Left hindlimb (tissue), 1 donor: ENCODE measurements at regions not wholly inside any gene's neighbourhood (a gene's known extent, or its start where the extent isn't known, plus 50 kb on each side); places are given as distances from the start of the nearest gene placed in this dataset.
"Not testable (repeated sequence)": the region's sequence is repeated elsewhere in the genome, so short reads cannot be mapped to it uniquely, and the experiment has no call there.

ENCODE experiments used
- DNase-seq: peaks from one replicate; pipeline ENCODE4 v3.0.0-alpha.2; 2018

DNA sequence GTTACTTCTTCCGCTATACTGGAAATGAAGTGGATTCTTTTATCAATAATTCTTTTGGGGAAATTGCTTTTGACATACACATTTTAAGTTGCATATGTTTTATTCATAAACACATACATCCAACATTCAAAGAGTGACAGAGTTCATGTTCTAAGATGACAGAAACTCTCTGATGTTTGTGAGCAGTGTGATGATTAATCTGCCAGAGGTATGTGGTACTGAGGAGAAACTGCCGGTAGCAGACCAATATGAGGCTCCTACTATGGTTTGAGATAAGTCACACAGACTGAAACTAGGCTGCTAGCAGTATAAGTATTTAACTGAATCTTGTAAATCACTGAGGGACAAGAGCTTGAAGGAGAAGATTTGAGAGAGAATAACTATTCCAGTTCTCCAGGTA is 524.1 kb upstream of the SEMA3D start:
- no peak for DNase-seq

DNA sequence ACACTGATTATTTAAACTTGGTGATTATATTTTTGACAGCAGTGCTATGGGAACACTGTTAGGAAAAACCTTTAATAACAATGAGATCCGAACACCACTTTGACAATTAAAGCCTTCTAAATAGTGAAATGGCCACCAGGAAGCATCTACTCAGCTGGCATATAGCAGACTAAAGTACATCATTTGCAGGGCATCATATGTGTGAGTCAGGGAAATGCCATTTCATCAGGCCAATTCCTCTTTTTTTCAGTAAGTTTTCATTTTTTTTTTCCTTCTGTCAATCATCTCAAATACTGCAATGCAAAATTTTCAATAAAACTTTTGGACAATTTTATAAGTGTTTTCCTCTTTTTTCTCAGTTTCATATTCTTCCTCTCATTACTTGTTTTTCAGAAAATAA is 521.4 kb upstream of the SEMA3D start:
- no peak for DNase-seq

- no peak for DNase-seq
These were observed 518.2 kb upstream of the SEMA3D start for GRCh38 chr7:85705076-85705475.

DNA sequence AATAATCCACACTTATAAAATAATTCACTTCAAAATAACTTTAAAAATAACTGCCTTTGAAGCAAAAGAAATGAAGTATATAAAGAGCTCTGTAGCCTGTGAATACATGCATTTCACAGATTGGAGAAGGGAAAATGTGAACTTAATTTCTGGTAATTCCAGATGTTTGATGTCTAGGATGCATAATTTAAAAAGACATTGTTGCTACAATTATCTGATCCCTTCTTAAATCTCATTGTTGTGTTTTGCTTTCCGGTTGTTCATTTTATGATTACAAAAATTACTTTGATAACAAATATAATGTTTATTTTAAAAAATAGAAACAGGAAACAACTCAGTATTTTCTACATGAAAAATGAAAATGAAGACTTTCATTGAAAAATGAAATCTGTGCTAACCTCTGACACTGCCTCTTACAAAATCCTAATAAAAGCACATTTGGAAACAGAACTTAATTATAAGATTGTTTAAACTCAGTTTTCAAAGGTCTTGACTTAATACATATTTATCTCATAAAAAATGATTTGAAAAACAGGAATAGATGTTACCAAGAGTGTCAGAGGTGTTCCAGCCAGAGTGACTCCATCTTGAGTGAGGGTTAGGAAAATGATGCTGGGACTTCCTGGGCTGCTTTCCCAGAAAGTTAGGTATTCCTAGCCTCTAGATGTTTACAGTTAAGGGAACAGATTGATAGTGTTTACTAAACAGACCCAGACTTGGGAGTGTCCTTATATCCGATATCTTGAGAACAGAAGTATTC is 516.6 kb upstream of the SEMA3D start:
- no peak for DNase-seq

DNA sequence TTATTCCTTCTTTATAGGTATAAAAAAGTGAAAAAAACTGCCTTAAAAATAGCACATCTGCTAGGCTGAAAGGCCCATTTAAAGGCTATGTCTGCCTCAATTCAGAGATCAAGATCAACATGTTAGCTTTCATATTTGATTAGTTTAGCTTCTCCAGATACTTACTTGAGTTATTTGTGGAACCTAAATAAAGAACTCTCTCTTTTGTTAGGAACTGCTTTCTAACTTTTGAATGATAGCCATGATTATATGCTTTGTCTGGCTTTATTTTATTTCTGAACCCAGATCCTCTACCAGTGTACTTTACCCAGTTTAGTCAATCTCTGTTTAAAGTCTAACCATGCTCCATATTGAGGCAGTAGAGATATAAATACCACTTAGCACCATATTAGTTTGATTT is 515.5 kb upstream of the SEMA3D start:
- no peak for DNase-seq

GRCh38 chr7:85699482-85699881 is 512.6 kb upstream of the SEMA3D start:
- no peak for DNase-seq

DNA sequence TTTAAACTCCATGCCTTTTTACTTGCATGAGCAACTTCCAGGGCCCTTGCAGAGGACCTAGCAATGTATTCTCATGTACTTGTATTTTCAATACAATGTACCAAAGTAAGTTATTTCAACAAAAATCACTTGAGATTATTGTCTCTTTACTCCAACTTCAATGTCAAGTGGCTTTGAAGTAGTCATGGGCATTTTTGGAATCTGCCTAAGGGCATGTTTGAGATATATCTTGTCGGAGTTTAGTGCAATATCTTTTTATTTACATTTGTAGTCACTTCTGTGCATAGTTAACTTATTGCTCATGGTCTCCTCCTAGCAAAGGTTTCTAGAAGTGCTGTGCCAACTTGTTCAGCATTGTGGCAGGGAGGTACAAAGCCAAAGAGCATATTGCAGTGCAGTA is 508.7 kb upstream of the SEMA3D start:
- no peak for DNase-seq

- DNase-seq, result no peak
These were observed 508.2 kb upstream of the SEMA3D start for GRCh38 chr7:85695041-85695440.

GRCh38 chr7:85693326-85693725 is 506.5 kb upstream of the SEMA3D start:
- no peak for DNase-seq

- no peak for DNase-seq
These were observed 501.9 kb upstream of the SEMA3D start for GRCh38 chr7:85688712-85689111.

DNA sequence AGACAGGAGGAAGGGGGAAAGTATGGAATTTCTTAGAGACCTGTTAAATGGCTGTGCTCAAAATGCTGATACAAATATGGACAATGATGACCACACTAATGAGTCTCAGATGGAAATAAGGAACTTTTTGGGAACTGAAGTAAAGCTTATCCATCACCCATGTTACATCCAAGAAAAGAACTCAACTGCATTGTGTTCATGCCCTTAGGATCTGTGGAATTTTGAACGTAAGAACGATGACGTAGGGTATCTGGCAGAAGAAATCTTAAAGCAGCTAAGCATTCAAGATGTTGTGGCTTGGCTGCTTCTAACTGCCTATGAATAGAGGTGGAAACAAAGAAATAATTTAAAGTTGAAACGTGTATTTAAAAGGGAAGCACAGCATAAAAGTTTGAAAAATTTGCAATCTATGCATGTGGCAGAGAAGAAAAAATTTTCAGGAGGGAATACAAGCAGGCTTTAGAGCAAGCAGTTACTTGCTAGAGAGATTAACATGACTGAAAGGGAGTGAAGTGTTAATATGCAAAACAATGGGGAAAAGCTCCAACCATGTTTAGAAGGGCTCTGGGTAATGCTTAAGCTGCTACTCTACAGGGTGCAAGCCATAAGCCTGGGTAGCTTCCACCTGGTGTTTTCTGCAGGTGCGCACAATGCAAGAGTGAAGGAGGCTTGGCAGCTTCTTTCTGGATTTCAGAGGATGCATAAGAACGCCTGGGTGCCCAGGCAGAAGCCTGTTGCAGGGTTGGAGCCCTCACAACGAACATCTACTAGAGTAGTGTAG is 499.7 kb upstream of the SEMA3D start:
- no peak for DNase-seq

DNA sequence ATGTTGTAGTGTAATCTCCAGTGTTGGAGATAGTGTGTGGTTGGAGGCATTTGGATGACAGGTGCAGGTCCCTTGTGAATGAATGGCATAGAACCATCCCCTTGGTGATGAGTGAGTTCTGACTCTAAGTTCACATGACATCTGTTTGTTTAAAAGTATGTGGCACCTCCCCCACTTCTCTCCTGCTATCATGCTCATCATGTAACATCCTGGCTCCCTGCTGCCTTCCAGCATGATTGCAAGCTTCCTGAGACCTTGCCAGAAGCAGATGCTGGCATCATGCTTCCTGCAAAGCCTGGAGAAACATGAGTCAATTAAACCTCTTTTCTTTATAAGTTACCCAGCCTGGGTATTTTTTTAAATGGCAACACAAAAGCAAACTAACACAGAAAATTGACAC is 499.0 kb upstream of the SEMA3D start:
- DNase-seq, result no peak

DNA sequence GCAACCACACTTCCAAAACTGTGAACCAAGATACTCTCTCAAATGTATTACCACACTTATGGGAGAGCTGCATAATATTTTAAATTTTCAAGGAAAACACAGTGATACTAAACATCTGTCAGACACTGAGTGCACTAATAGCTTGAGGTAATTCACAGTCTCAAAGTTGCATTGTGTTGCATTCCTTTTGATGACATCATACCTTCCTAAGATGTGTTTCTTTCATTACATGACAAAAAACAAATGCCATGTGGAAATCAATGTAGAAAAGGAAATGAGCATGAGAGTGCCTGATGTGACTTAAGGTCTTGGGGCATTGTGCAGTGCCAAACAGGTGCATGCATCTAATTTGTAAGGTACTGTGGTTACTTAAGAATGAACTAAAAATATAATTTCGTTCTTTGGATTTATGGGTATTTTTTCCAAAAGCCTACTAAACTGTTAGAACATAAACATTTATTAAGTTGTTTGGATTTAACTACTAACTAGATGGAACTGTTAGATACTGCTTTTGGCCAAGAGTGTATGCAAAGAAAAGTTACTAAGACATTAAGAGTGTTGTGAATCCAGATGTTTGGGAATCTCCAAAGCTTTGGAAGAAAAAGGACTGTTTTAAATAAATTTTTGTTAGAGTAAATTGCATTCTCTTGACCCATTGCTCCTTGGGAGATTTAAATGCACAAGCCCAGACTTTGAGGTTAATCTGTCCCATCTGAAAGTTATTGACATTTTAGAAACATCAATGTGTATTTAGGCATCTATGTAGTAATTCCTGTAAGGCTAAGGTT is 496.2 kb upstream of the SEMA3D start:
- DNase-seq, result no peak

DNA sequence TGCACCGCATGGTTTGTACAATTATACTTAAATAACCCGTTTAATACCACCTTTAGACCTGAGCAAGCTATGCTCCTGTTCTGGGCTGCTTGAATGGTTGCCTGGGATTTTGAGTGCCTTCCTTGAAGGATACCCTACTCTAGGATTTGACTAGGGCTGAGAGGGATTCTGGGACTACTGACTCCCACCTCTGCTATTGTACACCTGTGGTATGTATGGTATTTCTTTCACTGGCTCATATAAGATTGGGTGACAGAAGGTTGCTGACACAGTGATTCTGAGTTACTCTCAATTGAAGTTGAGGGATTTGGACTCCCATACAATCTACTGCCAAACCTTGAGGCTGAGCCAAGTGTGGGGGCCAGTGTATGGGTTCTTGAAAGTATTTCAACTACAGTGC is 494.4 kb upstream of the SEMA3D start:
- DNase-seq, result no peak

DNA sequence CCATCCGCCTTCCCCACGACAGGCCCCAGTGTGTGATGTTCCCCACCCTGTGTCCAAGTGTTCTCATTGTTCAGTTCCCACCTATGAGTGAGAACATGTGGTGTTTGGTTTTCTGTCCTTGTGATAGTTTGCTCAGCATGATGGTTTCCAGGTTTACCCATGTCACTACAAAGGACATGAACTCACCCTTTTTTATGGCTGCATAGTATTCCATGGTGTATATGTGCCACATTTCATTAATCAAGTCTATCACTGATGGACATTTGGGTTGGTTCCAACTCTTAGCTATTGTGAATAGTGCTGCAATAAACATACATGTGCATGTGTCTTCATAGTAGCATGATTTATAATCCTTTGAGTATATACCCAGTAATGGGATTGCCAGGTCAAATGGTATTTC is 488.2 kb upstream of the SEMA3D start:
- DNase-seq, result not testable (repeated sequence)

GRCh38 chr7:85673876-85674275 is 487.0 kb upstream of the SEMA3D start:
- no peak for DNase-seq

DNA sequence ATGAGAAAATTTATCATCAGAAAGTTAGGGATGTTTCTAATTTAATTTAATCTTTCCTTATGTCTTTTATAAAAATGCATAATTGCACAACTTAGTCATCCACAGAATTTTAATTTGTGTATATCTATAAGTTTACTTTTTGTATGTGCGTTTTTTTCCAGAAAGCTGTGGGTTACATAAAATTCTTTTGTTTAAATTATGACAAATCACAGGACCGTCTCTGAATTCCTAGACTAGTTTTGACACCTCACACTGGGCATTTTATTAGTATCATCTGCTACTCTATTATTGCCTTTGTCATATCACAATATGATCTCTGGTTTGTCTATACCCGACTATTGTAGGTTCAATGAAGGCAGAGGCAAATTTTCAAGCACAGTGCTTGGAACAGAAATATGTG is 482.4 kb upstream of the SEMA3D start:
- DNase-seq, result no peak

- DNase-seq, result no peak
These were observed 477.5 kb upstream of the SEMA3D start for GRCh38 chr7:85664341-85664740.

- DNase-seq, result no peak
These were observed 472.5 kb upstream of the SEMA3D start for GRCh38 chr7:85659364-85659763.

DNA sequence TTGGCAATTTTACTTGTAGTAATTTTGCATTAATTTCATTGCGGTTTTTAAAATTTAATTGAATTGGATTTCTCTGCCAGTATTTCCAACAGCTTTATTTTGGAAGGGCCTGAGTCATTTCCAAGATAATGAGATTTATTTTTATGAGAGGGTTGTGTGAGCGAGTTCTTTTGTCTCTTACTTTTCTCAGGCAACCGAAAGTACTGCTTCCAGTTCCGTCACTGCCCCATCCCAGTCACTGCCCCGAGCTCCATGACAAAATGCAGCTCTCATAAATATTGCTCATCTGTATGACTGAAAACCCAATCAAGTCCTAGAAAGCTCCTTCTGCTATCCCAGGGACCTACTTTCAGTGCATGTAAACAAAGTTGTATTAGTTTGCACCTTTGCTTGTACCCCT is 468.4 kb upstream of the SEMA3D start:
- no peak for DNase-seq

- no peak for DNase-seq
These were observed 457.4 kb upstream of the SEMA3D start for GRCh38 chr7:85644272-85644671.

- no peak for DNase-seq
These were observed 454.5 kb upstream of the SEMA3D start for GRCh38 chr7:85641331-85641730.

GRCh38 chr7:85638394-85638793 is 451.5 kb upstream of the SEMA3D start:
- no peak for DNase-seq

- DNase-seq, result no peak
These were observed 448.1 kb upstream of the SEMA3D start for GRCh38 chr7:85634951-85635350.
